NCI-H774 (cell line): ENCODE measurements at regions not wholly inside any gene's neighbourhood (a gene's known extent, or its start where the extent isn't known, plus 50 kb on each side); places are given as distances from the start of the nearest gene placed in this dataset.
"Not testable (repeated sequence)": the region's sequence is repeated elsewhere in the genome, so short reads cannot be mapped to it uniquely, and the experiment has no call there.

Experiments used
- DNase-seq: peaks from one replicate; lab custom pipeline; 2025; lab: John Stamatoyannopoulos, UW

DNA sequence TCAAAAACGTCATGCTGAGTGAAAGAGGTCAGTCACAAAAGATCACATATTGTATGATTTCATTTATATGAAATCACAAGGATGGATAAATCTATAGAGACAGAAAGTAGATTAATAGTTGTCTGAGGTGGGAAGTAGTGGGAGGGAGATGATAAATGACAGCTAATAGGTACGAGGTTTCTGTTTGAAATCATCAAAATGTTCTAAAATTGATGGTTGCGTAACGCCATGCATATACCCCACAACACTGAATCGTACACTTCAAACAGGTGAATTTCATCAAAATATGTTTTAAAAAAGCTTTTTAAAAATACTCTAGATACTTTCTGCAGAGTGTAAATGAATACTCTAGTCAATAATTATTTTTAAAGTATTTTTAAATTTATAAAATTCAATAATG is 303.0 kb upstream of the STAC start:
- DNase-seq = no peak

DNA sequence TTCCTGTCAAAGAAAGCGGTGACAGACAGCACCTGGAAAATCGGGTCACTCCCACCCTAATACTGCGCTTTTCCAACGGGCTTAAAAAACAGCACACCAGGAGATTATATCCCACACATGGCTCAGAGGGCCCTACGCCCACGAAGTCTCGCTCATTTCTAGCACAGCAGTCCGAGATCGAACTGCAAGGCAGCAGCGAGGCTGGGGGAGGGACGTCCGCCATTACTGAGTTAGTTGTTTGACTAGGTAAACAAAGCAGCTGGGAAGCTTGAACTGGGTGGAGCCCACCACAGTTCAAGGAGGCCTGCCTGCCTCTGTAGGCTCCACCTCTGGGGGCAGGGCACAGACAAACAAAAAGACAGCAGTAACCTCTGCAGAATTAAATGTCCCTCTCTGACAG is 297.3 kb upstream of the STAC start:
- not testable (repeated sequence) for DNase-seq

DNA sequence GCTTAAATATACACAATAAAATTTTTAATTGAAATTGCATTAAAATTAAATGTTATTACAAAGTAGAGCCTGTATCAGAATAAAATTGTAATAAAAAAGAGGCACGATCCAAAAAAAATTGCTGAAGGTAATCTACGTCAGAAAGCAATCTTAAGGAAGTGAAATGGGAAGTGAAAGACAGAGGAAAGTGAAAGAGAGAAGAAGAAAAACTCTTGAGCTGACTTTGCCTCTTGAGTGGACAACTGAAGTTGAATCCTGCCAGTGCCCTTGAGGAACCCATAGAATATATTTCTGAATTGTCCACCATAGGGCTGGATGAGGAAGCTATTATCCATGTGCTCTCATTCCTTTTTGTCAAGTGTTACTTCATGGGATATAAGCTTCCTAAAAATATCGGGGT is 285.1 kb upstream of the STAC start:
- no peak for DNase-seq

DNA sequence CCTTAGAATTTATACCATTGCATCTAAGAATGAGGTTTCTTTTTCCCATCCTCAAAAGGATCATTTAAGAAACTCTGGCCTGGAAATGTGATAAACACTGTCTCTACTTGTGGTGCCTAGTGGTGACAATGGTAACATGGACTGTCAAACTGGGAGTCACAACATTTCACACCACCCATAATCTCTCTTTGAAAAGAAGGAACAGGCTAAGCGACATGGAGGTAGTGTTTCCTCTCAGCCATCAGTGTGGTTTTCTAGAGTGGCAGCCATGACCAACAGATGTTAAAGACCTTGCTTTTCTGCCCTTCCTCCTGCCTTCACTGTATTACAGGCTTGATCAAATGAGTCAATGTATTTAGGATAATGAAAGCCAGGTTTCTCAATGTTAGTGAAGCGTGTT is 283.1 kb upstream of the STAC start:
- DNase-seq = no peak

GRCh38 chr3:36114353-36114752 is 266.0 kb upstream of the STAC start:
- DNase-seq = no peak

- no peak for DNase-seq
Measured at GRCh38 chr3:36124118-36124796, 256.0 kb upstream of the STAC start.

DNA sequence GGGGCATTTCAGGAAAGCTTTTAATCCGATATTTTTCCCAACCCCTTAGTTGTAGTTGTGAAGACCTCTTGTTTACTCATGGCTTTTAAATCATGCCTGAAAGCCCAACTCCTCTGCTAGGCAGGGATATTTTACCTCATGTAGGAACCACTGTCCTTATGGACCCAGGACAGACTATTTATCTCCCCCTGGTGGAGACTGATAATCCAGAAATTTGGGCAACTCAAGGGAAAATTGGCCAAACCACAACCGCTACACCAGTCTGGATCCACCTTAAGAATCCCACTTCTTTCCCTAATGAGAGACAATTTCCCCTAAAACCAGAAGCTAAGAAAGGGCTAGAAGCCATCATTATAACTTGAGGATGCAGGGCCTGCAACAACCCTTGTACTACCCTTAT is 248.1 kb upstream of the STAC start:
- no peak for DNase-seq

GRCh38 chr3:36135863-36136262 is 244.4 kb upstream of the STAC start:
- DNase-seq = no peak

GRCh38 chr3:36142746-36143145 is 237.6 kb upstream of the STAC start:
- DNase-seq = no peak

GRCh38 chr3:36146404-36146803 is 233.9 kb upstream of the STAC start:
- no peak for DNase-seq

GRCh38 chr3:36147934-36148558 is 232.3 kb upstream of the STAC start:
- no peak for DNase-seq

GRCh38 chr3:36149447-36149865 is 230.8 kb upstream of the STAC start:
- DNase-seq = no peak

GRCh38 chr3:36155515-36155914 is 224.8 kb upstream of the STAC start:
- DNase-seq = no peak

DNA sequence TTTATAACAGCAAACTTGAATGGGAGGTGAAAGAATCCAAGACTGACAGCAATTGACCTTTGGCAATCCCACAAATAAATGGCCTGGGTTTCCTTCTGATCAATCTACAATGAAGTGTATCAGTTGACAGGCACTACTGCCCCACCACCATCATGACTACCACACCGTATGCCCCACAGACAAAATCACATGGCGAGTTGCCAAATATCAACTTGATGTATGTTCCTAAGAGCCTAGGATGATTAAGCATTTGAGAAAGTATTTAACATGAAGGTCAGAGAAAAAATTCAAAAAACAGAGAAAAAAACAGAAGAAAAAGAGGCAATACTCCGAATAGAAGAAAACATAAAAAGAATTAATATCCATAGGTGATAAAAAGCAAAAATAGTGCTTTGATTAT is 215.9 kb upstream of the STAC start:
- no peak for DNase-seq

DNA sequence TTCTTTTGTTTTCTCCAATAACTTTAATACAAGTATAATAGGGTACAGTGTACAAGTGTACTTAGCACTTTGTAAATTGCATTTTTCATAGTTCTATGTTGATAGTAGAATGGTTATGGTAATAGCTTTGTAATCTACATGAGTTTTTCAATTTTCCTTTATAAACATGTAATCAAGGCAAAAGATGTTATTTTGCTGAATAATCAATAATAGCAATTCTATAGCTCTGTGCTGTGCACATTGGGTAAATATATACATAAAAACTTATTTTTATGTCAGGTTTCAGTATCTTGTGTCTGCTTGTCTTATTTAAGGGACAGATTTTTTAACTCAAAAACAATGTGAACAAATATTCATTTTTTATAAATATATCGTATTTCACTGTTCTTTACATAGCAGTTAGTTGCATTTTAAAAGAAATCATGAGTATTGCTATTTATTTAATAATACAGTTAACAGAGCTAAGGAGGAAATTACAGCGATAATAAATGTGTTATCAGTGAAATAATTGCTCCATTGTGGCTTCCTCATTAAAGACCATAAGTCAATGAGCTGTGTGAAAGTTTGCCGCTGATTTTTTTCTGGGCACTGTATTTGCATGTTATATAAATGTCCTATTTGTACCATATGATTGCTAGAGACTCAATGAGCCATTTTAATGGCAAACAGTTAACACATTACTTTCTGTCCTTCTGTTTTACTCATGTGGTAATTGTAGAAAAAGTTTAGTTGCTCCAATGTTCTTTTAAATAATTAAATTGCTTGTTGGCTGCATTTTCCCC is 214.6 kb upstream of the STAC start:
- no peak for DNase-seq

DNA sequence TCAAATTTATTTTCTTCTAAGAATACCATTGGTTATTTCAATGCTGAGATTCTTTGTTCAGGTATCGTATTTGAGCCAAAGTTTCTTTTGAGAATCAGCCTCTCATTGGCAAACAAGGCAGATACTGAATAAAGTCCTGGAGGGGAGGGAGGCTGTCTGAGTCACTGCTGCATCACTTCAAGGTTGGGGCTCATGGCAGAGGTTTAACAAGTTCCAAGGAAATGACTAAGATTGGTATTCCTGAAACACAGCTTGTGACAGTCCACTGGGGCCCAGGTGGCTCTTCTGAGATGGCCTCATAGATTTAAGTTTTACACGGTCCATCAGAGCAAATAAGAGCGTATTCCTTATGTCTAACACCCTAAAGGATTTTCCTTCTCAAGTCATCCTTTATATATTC is 213.8 kb upstream of the STAC start:
- no peak for DNase-seq

DNA sequence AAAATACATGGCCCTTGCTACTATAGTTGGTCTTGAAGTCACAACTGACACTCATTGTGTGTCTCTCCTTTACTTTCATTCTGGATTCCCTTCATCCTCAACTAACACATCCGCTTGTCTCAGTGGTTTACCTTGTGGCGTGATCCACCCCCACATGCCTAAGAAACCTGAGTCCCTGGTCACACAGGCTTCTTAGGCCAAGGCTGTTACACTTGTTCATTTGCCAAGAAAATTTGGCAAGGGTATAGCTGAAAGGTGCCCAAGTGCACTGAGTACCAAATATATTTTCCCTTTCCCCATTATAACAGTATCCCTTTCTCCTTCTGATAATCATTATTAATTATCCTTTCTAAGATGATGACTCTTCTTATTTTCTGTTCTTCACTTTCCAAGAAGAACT is 207.6 kb upstream of the STAC start:
- DNase-seq = no peak

DNA sequence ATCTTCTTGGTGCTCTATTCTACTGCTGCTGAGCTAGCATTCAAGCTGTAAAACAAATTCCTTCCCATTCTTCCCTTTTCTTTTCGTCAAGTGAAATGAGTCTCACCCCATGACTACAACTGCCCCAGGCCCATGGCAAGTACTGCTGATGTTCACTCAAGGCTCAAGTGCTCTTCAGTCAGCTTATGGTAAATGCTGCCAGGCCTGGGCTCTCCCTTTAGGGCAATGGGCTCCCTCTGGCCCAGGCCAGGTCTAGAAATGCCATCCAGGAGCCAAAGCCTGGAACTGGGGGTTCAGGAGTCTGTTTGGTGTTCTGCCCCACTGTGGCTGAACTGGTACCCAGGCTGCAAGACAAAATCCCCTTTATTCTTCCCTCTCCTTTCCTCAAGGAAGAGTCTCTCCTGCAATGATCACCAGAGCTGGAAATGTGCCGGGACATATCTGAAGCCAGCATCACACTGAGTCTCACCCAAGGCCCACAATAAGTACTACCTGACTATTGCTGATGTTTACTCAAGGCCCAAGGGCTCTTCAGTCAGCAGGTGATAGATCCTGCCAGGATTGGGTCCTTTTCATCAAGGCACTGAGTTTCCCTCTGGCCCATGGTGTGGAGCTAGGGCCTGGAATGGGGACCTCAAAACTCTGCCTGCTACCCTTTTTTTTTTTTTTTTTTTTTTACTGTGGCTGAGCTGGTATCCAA is 205.0 kb upstream of the STAC start:
- peak; percentile 7 for DNase-seq

GRCh38 chr3:36175916-36176461 is 204.3 kb upstream of the STAC start:
- DNase-seq = no peak

GRCh38 chr3:36178018-36178417 is 202.3 kb upstream of the STAC start:
- DNase-seq = no peak

GRCh38 chr3:36182024-36182423 is 198.3 kb upstream of the STAC start:
- no peak for DNase-seq

- not testable (repeated sequence) for DNase-seq
Measured at GRCh38 chr3:36187197-36187596, 193.1 kb upstream of the STAC start.
